GM19328 (cell line): ENCODE measurements at regions not wholly inside any gene's neighbourhood (a gene's known extent, or its start where the extent isn't known, plus 50 kb on each side); places are given as distances from the start of the nearest gene placed in this dataset.
"Not testable (repeated sequence)": the region's sequence is repeated elsewhere in the genome, so short reads cannot be mapped to it uniquely, and the experiment has no call there.

ENCODE experiments used
- ATAC-seq: cut with Tn5 transposase; IDR thresholded peaks from one replicate; pipeline ENCODE4 v1.9.1; 2021; ENCODE audit warnings: mild to moderate bottlenecking, moderate library complexity; ENCODE audit not compliant: unreplicated experiment

DNA sequence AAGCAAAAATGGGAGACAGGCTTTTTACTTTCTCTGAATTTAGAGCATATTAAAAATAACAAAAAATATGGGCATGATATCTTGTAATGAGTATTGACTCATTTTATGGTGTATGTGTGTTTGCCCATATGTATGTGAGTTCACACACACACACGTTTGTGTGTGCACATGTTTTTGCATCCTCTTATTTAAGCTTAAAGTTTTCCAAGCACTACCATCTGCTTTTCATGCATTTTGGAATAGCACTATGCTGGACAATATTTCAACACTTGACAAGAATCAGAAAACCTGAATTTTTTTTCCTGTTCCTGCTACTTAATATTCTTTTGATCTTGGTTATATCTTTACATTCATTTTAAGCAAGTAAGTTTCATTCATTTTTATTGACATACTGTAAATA, 872.7 kb downstream of the OTOL1 start:
- ATAC-seq = no peak

- no peak for ATAC-seq
These were observed 873.5 kb downstream of the OTOL1 start for GRCh38 chr3:162370141-162370540.

DNA sequence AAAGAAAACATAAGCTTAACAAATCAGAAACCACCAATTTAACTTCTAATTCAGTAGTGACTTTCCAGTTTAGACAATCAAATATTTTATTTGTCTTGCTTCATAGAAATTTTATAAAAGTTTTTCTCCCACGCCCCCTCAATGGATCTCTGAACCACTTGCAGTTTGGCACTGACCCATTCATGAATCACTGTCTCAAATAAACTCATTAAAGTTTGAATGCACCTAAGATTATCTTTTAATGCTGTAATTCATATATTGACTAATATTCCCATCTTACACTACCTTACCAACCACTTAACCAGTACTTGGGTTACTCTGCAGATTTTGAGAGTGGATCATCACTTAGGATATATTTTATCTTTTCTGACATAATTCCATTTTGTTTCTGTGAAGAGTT, 880.2 kb downstream of the OTOL1 start:
- ATAC-seq = no peak

- no peak for ATAC-seq
These were observed 881.0 kb downstream of the OTOL1 start for GRCh38 chr3:162377608-162378007.

DNA sequence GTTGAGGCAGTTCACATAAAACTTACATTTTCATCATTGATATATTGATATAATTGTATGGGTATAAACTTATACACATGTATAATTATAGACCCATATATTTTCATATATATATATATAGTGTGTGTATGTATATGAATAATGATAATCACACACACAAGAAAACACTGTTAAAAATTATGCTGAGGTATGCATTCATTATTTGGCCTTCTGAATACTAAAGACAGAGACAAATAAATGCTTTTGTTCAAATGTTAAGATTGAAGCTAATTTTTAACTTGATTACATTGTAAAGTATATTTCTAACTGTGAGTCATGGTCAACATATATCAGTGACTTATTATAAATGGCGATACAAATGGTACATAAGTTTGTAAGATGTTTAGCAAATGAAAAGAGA, 888.8 kb downstream of the OTOL1 start:
- no peak for ATAC-seq

DNA sequence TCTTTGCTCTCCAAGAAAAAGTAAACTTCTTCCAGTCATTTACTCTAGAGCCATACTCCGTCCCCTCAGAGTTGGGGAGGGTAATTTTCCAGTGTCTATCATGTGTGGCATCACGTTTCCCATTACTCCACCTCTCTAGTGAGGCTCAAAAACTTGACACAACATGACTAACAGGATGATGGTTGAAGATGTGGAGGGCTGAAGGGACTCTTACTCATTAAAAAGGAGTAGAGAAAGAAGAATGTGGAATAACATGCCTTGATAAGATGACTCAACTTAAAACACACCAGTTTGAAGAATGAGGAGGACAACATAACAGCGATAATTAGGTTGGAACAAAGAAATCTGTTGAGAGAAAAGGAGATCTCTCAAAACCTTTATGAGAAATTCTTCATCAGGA, 894.3 kb downstream of the OTOL1 start:
- ATAC-seq = no peak

DNA sequence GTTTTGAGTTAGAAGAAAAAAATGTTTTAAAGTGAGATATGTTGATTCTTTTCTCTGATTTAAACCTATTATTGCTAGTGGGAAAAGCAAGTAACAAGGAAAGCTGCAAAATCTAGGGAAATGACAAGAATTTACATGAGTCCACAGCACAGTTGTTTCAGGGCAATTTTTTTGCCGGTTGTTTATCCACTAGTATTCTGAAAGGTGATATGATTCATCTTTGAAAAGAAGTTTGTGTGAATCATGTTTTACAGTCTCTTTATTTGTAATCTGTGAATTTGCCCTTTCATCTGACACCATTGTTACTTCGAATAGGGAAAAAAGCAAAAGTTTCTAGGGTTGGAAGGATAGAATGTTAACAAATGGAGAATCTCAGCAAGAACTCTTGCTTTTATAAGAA, 894.7 kb downstream of the OTOL1 start:
- no peak for ATAC-seq

GRCh38 chr3:162395496-162395895, 898.9 kb downstream of the OTOL1 start:
- ATAC-seq = no peak

DNA sequence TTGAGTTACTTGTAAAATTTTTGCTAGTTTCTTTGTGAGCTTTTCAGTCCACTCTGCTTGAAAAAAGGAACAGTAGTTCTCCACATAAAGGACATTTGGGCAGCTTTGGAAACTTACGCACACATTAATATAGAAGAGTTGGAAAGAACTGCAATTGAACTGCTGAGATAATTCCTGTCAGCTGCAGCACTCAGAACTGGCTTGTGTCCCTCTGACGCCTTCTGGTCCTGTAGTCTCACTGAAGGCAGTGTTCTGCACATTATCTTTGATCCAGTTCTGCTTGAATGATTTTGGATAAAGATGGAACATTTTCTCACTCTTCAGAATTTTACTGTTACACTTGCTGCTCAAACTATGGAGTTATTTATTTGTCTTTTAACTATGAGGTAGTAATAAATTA, 901.9 kb downstream of the OTOL1 start:
- no peak for ATAC-seq

- no peak for ATAC-seq
These were observed 904.1 kb downstream of the OTOL1 start for GRCh38 chr3:162400697-162401096.

DNA sequence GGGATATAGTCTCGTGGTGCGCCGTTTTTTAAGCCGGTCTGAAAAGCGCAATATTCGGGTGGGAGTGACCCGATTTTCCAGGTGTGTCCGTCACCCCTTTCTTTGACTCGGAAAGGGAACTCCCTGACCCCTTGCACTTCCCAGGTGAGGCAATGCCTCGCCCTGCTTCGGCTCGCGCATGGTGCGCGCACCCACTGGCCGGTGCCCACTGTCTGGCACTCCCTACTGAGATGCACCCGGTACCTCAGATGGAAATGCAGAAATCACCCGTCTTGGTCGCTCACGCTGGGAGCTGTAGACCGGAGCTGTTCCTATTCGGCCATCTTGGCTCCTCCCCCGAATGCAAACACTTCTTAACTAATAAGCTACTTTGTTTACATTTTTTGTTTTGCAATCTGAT, 914.9 kb downstream of the OTOL1 start:
- not testable (repeated sequence) for ATAC-seq

DNA sequence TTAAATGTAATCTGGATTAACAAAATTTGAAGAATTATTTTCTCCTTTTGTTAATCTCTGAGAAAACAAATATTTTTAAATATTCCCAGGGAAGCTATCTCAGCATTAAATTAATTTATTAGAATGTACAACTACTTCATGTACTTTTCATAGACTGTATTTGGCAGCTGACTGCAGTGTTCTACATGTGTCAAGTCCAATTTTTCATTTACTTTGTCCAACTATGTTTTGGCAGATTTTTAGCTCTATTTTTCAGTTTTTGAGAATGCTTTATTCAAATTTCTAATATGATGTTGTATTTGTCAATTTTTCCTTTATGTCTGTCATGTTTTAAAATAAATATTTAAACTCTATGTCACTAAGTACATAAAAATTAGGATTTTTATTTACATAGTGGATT, 925.1 kb downstream of the OTOL1 start:
- no peak for ATAC-seq

GRCh38 chr3:162428192-162428591, 931.6 kb downstream of the OTOL1 start:
- no peak for ATAC-seq

DNA sequence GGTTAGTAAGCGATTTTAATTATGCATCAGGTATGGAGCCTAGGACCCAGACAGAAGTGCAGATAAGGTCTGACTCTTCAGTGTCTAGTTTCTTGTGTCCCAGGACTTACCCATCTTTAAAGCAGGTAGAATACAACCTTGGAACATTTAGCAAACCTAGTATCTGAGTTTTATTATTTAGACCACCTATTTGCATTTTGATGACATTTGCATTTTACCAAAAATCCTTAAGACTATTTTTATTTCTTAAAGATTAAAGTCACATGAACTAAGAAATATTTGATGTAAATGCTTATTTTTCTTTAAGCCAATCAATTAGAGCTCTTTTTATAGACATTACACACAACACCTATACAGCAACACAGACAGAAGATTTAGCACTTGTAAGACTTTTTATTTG, 939.1 kb downstream of the OTOL1 start:
- no peak for ATAC-seq

DNA sequence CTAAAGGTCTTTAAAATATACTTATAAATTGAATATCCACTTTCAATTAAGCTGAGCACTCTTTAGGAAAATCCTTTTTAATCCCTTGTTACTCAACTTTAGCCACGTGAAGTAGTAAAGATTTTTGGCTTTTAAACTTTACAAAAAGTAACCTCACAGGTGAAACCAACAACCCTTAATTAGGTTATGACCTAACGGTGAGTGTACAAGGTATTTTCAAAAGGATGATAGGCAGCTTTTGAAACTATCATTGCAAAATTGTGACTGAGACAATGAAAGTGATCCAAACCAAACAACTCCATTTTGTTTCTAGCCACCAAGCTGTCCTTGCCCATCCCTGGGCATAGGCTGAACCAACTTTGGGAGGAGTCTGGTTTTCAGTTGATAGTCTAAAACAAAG, 940.2 kb downstream of the OTOL1 start:
- no peak for ATAC-seq

DNA sequence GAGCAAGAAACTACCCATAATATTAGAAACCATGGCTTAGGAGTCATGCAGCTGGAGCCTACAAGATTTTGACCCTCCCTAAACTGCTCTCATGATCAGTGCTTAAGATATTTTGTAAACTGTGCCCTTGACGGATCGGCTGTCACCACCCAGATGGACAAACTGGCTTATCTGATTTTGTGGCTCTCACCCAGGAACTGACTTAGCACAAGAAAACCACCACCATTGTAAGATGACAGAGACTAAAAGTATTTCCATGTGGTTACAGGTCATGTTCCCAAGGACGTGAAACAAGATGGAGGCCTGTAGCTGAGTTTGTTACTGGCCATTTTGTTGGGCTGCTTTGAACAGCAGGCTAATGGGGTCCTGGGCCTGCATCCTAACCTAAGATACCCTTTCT, 940.9 kb downstream of the OTOL1 start:
- no peak for ATAC-seq

- ATAC-seq = no peak
These were observed 945.1 kb downstream of the OTOL1 start for GRCh38 chr3:162441716-162442115.

GRCh38 chr3:162443376-162443775, 946.8 kb downstream of the OTOL1 start:
- ATAC-seq = no peak

DNA sequence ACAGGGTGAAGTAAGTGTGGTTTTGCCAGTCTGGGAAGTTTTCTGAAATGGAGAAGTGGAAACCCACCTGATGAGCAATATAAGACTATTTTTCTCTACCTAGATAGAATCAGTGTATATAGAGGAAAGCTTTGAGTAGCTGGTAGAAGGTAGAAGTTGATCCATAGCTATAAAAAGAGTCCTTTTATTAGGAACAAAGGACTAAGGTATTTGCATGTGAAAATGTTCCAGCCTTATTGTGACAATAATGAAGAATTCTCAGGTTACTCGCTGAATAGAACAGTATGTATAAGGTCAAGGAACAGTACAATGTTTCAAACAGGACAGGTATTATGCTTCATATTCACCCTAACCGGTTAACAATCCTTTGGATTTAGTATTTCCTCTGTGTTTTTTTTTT, 972.2 kb downstream of the OTOL1 start:
- no peak for ATAC-seq

DNA sequence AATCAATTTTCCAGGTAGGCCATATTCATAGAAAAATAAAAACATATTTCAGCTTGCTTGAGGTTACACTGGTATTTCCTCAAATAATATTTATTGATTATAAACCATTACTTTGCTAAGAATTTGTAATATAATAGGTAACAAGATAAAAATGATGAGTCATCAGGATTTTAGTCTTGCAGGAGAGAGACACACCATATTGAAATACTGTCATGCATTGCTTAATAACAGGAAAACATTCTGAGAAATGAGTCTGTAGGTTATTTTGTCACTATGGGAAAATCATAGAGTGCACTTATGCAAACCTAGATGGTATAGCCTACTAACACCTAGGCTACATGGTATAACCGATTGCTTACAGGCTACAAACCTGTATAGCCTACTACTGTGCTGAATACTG, 990.5 kb downstream of the OTOL1 start:
- no peak for ATAC-seq

DNA sequence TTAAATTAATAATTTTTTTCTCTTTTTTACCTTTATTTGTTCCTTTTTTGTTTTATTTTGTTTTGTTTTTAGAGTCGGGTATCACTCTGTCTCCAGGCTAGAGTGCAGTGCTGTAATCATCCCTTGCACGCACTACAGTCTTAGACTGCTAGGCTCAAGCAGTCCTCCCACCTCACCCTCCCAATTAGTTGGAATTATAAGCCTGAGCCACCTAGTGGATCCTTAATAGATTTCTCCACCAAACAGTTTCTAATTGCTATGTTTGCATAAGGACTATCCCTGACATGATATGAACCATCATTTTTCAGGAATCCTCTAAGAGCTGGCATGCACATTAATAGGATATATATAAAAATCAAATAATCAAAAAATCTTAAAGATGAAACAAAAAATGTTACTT, 993.2 kb downstream of the OTOL1 start:
- no peak for ATAC-seq

DNA sequence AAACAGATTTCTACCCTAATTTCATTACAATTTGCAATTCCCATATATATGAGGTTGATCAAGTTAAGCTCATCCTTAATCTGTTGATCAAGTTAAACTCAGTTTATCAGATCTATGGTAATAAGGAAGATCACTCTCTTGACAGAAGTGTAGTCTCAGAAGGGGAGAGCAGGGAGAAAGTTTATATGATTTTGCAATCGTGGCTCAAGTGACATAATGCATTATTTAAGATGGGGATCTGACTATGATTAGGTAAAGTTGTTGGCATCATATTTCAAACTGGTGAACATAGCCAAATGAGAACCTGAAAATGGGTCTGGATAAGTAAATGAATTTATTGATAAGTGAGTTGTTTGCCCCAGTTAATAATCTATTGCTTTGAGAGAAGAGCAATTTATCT, 995.3 kb downstream of the OTOL1 start:
- no peak for ATAC-seq

GRCh38 chr3:162492446-162493081, 996.0 kb downstream of the OTOL1 start:
- no peak for ATAC-seq

DNA sequence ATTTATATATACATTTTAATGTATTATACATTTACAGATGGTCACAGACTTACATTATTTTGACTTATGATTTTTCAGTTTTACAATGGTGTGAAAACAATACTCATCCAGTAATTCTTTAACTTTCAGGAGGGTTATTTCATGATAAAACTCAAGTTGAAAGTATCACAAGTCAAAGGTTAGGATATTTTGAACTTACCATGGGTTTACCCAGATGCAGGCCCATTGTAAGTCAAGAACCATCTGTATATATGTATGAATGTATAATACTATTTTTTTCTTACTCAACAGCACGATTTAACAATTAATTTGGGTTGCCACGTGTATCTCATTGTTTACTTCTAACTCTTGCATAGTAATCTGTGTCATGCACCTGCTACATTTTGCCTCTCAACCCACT, 1002.0 kb downstream of the OTOL1 start:
- no peak for ATAC-seq
